Heart left ventricle (tissue), 16 donors: ENCODE measurements at regions not wholly inside any gene's neighbourhood (a gene's known extent, or its start where the extent isn't known, plus 50 kb on each side); places are given as distances from the start of the nearest gene placed in this dataset.

Experiments
- ATAC-seq, 4 donors: fragments of 200-7000 bp; cut with Tn5 transposase; one replicate each; pipeline ENCODE4 v1.9.1; 2020 to 2022; ENCODE audit warnings: moderate library complexity in 4 of 4, mild to moderate bottlenecking in 3 of 4, moderate number of reproducible peaks in 1 of 4
- DNase-seq, 5 donors: peaks; one replicate each; pipeline ENCODE4 v3.0.0-alpha.2; 2020
- H3K27ac ChIP-seq, 12 donors: fragments of 200-600 bp; sonication (generic) in 4 of 12; one replicate each; pipeline versions ENCODE4 v1.5.0 to v1.8.0; 2016 to 2022; ENCODE audit warnings: mild to moderate bottlenecking in 2 of 12
- H3K27me3 ChIP-seq, 9 donors: fragments of 200-600 bp; sonication (generic) in 2 of 9; one replicate each; pipeline versions ENCODE4 v1.5.1 to v1.8.0; 2016 to 2022; ENCODE audit warnings: mild to moderate bottlenecking in 3 of 9
- H3K36me3 ChIP-seq, 9 donors: fragments of 200-600 bp; sonication (generic) in 2 of 9; one replicate each; pipeline versions ENCODE4 v1.5.0 to v1.8.0; 2018 to 2022; ENCODE audit warnings: mild to moderate bottlenecking in 2 of 9
- H3K4me1 ChIP-seq, 12 donors: fragments of 200-600 bp; sonication (generic) in 4 of 12; one replicate each; pipeline versions ENCODE4 v1.5.0 to v1.8.0; 2016 to 2022; ENCODE audit warnings: mild to moderate bottlenecking in 3 of 12
- H3K4me3 ChIP-seq, 12 donors: fragments of 200-600 bp; sonication (generic) in 4 of 12; one replicate each; pipeline versions ENCODE4 v1.5.0 to v1.8.0; 2017 to 2022; ENCODE audit warnings: mild to moderate bottlenecking in 9 of 12, moderate library complexity in 4 of 12
- H3K9me3 ChIP-seq, 12 donors: fragments of 200-600 bp; sonication (generic) in 4 of 12; one replicate each; pipeline versions ENCODE4 v1.5.0 to v1.8.0; 2016 to 2022; ENCODE audit warnings: mild to moderate bottlenecking in 1 of 12
- POLR2A ChIP-seq, 2 donors: fragments of 450-650 bp; IDR thresholded peaks; one replicate each; pipeline ENCODE4 v1.6.1; 2017; ENCODE audit warnings: antibody characterized with exemption in 2 of 2, mild to moderate bottlenecking in 2 of 2, moderate library complexity in 2 of 2
- WGBS, 4 donors: extraction: QIAGEN DNeasy Blood & Tissue Kit in 2 of 4; methylation state at CpG; one replicate each; pipeline versions ENCODE4 v1.1.5 to v1.1.7; 2013 to 2018; 5-methylcytosine and 5-hydroxymethylcytosine counted together
- intact Hi-C, 10 donors: fragments of 100-400 bp; cut with DNase I; formaldehyde crosslinking; loops; one replicate each; pipeline versions ENCODE4 v1.11.1 to v1.14.2; 2022
- TF ChIP-seq, protein P1 (sequence below), 12 donors: fragments of 200-600 bp; sonication (generic) in 4 of 12; IDR thresholded peaks; one replicate each; pipeline versions ENCODE4 v1.5.0 to v1.8.0; 2018 to 2022; ENCODE audit warnings: antibody characterized with exemption in 12 of 12, mild to moderate bottlenecking in 5 of 12
- donor health status: ischemic (EF 13 %, LVEDD 7.1; RV severe dilation, severe dysfunction).
- donor health status: healthy with polysubstance abuse.
- donor health status: DM: no; HTN: yes; CAD: no.
- donor health status: DM: no; HTN: no; CAD: no.
- donor health status: ischemic (EF 25% LVEDD 6.9; RV normal size, moderate dysfunction).
- donor health status: ischemic (EF 25% LVEDD 5.7; RV mildly dilated, moderate dysfunction).
- donor health status: healthy.
- donor health status: DM: yes; HTN: yes; CAD: no.
- donor health status: ischemic (EF 35%, LVEDD 5.7; RV mildly dilated, moderate dysfunction).
- donor health status: nonischemic (EF 11% LVEDD 7.7; RV severe dilation, severe dysfunction).
- donor health status: DM: yes; HTN: yes; CAD: no.
- donor health status: PGD.
- donor health status: ischemic (EF 29% LVEDD 5.4; RV normal size, mild dysfunction).
- donor health status: nonischemic (EF 23%, LVEDD 6.1; RV moderate dilation, normal function).

- Histone ChIP-seq H3K36me3 (no peaks in the 10 kb centered on the region), H3K4me3 (no peak overlapping the region)
- TF ChIP-seq POLR2A (IDR thresholded peaks at IDR 0.05), result no peak
- TF ChIP-seq, protein P1, sequence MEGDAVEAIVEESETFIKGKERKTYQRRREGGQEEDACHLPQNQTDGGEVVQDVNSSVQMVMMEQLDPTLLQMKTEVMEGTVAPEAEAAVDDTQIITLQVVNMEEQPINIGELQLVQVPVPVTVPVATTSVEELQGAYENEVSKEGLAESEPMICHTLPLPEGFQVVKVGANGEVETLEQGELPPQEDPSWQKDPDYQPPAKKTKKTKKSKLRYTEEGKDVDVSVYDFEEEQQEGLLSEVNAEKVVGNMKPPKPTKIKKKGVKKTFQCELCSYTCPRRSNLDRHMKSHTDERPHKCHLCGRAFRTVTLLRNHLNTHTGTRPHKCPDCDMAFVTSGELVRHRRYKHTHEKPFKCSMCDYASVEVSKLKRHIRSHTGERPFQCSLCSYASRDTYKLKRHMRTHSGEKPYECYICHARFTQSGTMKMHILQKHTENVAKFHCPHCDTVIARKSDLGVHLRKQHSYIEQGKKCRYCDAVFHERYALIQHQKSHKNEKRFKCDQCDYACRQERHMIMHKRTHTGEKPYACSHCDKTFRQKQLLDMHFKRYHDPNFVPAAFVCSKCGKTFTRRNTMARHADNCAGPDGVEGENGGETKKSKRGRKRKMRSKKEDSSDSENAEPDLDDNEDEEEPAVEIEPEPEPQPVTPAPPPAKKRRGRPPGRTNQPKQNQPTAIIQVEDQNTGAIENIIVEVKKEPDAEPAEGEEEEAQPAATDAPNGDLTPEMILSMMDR (IDR thresholded peaks at IDR 0.05), result no peak
These were observed 622.3 kb upstream of the CHORDC1 start for GRCh38 chr11:90845126-90845525.

DNA sequence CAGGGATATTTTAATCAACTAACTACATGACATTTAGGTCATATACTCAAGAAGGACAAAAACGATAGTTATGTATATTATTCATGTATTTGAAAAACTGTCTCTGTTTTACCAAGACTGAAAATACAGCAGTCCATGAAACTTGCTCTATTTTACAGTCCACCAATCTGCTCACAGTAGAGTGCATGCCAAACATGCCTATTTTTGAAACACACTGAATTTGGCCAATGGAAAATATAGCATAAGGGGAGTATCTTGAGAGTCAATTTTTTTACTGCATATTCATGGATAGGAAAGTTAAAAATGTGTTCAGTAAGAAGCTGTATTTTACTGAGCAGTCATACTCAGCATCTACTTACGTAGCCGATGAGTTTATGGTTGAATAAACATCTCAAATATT is 621.2 kb upstream of the CHORDC1 start:
- no peak for DNase-seq
- TF ChIP-seq, protein P1 (IDR thresholded peaks at IDR 0.05), result no peak
- no peak overlapping the region for H3K27ac ChIP-seq
- no peak overlapping the region for H3K4me3 ChIP-seq
- intact Hi-C loops, result no loop called here
- H3K27me3 ChIP-seq, result no peaks in the 10 kb centered on the region
- WGBS, 4 donors, result 91 to 93% (median 92%) methylated on average over 3 of the region's 3 CpGs
- peaks cover 0 to 7% (median 0%) of the 10 kb centered on the region in 12 donors for H3K4me1 ChIP-seq
- no peak for ATAC-seq
- H3K9me3 ChIP-seq, result no peaks in the 10 kb centered on the region
- no peaks in the 10 kb centered on the region for H3K36me3 ChIP-seq

More at GRCh38 chr11:90845126-90845525, 622.3 kb upstream of the CHORDC1 start:
- Histone ChIP-seq H3K27ac (no peak overlapping the region), H3K27me3 (no peaks in the 10 kb centered on the region), H3K4me1 (peaks cover 0 to 7% (median 0%) of the 10 kb centered on the region in 12 donors), H3K9me3 (no peaks in the 10 kb centered on the region)
- intact Hi-C loops, result no loop called here
- DNase-seq, result no peak
- ATAC-seq, result no peak
- WGBS, 4 donors, result 68 to 87% (median 81%) methylated on average over 1 of the region's 1 CpG

GRCh38 chr11:90842681-90843080 is 619.8 kb upstream of the CHORDC1 start:
- no peak for ATAC-seq
- intact Hi-C loops, result no loop called here
- H3K4me1 ChIP-seq, result peaks cover 0 to 7% (median 0%) of the 10 kb centered on the region in 12 donors
- DNase-seq, result no peak
- H3K27ac ChIP-seq, result no peak overlapping the region
- H3K36me3 ChIP-seq, result no peaks in the 10 kb centered on the region
- H3K9me3 ChIP-seq, result no peaks in the 10 kb centered on the region
- no peak overlapping the region for H3K4me3 ChIP-seq
- TF ChIP-seq, protein P1 (IDR thresholded peaks at IDR 0.05), result no peak
- TF ChIP-seq POLR2A (IDR thresholded peaks at IDR 0.05), result no peak
- H3K27me3 ChIP-seq, result no peaks in the 10 kb centered on the region

DNA sequence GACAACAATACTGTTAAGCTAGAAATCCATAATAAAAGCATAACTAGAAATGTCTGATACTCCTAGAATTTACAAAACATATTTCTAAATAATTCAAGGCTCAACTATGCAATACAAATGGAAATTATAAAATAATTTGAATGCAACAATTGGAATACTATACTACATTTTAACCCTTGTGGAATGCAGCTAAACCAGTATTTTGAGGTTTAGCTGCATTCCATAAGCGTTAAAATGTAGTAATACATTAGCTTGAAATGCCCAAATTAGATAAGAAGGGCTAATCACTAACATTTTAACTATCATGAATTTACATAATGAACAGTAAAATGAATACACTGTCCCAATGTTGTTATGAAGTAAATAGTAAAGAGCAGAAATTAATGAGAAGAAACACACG is 617.2 kb upstream of the CHORDC1 start:
- WGBS, 4 donors, result 82 to 94% (median 89%) methylated on average over 2 of the region's 2 CpGs
- H3K27ac ChIP-seq, result no peak overlapping the region

More for the DNA sequence above, 617.2 kb upstream of the CHORDC1 start:
- DNase-seq (no peak), ATAC-seq (no peak)
- intact Hi-C loops, result no loop called here
- no peaks in the 10 kb centered on the region for H3K9me3 ChIP-seq
- TF ChIP-seq, protein P1 (IDR thresholded peaks at IDR 0.05), result no peak
- TF ChIP-seq POLR2A (IDR thresholded peaks at IDR 0.05), result no peak
- no peaks in the 10 kb centered on the region for H3K27me3 ChIP-seq
- no peak overlapping the region for H3K4me3 ChIP-seq
- no peaks in the 10 kb centered on the region for H3K36me3 ChIP-seq
- H3K4me1 ChIP-seq, result no peaks in the 10 kb centered on the region
